Left renal pelvis (tissue), 4 donors: ENCODE measurements at regions not wholly inside any gene's neighbourhood (a gene's known extent, or its start where the extent isn't known, plus 50 kb on each side); places are given as distances from the start of the nearest gene placed in this dataset.

Source experiments
- DNase-seq, 4 donors: peaks; one replicate each; pipeline ENCODE4 v3.0.0-alpha.2; 2013; ENCODE audit warnings: low read depth in 4 of 4, low spot score in 3 of 4

DNA sequence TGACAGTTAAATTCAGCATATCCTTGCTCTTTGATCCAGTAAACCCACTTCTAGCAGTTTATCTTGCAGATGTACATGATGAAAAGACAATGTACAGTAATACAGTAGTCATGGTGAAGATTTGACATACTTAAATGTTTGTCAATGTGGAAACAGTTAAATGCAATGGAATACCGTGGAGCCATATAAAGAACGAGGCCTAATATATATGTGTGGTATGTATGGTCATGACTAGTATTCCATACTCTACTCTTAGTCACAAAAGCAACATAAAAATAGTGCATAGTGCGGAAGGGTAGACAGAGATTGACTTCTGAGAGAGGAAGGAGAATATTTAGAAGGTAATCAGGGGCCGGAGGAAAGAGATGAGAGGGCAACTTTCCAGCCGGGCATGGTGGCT lies 70.7 kb upstream of the ARMC2 start:
- no peak for DNase-seq

DNA sequence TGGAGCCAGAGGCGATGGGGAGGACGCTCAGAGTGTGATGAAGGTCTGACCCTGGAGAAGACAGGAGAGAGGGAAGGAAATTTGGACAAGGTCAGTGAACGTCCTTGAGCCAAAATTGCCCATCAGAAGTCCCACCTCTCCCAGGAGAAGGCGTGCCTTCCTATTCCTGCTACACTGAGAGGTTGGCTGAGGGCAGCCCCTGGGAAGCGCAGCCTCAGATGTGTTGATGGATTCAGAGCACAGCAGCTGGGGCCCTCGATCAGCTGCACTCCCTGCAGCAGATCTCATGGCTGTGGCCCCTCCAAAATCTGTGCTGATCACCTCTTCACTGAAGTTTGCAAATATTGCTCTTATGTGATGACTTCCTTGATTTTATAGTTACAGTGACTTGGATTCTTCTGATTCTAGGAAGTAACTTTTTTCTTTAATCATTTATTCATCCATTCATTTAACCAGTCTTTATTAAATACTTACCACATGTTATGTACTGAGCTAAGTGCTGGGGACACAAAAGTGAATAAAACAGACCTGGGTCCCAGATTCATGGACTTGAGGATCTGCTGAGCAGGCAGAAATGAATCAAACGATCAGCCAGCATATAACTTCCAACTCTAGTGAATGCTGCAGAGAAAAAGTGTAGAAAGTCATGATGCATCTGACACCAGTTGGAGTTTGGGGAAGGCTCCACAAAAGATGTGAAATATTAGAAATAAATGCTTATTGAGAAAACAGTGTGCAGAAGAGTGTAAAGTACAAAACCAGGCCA lies 69.6 kb upstream of the ARMC2 start:
- DNase-seq = no peak

DNA sequence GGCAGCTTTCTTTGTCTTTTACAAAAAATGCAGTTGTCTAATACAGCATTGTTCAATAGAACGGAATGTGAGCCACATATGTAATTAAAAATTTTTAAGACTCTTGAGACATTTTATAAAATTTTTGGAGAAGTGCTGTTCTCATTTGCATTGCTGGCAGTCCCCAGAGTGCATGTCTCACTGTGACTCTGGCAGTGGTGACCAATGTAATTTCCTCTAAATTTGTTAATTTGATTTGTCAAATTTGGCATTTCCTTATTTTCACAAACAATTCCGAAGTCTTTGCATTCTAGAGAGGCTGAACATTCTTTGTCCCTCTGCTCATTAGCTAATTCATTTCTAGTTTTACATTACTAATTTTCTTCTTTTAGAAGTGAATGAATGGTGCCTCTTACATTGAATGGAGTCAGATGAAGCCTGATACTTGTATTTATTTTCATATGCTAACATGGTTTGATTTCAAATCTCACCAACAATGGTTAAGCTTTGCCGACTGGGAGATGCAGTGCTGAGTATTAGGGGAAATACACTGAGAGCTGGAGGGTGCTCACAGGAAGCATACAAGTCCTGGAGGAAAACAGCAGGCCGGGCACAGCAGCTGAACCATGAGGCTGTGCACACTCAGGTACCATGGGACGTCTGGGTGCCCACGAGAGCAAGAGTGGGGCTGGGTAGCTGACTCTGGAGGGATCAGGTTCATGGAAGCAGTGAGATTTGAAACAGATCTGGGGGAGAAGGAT lies 68.5 kb upstream of the ARMC2 start:
- DNase-seq = no peak

DNA sequence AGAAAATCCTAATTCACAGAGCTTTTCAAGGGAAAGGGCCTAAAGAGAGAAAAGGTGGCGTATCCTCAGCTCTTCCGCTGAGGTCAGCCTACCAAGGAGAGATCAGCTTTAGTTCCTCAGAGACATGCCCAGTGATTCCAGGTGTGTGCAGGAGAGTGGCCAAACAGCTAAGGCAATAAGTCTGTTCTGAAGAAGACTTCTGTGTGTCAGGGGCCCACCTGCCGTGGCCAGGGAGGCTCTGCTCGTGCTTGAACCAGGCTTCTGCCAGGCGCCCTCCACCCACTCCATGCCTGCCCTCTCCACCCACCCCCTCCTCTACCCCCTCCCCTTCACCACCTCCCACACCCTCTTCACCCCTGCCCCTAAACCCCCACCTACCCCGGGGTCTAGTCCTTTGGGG lies 67.4 kb upstream of the ARMC2 start:
- no peak for DNase-seq

DNA sequence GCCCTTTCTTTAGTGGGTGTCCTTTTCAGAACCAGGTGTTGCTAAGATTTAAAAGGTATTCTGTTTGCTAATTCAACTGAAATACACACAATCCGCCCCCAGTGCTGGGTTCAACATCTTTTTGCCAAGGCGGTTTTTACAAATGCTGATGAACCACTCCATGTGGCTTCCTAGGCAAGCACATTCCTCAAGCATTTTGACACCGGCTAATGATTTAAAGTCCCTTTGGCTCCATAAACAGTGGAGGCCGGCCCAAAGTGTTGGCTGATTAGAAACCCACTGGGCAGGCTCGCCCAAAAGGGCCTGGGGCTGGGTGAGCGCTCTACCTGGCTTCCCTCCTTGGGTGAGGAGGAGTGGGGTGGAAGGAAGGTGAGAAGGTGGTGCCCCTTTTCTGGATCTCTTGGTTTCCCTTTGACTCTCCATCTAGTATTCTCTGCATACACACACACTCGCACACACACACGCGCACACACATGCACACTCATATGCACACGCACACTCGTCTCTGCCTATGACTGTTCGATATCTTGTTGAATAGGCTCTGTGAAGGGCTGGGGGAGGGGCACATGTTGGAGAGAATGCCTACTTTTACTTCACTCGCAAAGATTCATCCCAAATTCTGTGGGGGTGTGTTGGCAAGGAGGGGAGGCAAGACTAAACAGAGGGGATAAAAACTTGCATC lies 66.7 kb upstream of the ARMC2 start:
- no peak for DNase-seq

DNA sequence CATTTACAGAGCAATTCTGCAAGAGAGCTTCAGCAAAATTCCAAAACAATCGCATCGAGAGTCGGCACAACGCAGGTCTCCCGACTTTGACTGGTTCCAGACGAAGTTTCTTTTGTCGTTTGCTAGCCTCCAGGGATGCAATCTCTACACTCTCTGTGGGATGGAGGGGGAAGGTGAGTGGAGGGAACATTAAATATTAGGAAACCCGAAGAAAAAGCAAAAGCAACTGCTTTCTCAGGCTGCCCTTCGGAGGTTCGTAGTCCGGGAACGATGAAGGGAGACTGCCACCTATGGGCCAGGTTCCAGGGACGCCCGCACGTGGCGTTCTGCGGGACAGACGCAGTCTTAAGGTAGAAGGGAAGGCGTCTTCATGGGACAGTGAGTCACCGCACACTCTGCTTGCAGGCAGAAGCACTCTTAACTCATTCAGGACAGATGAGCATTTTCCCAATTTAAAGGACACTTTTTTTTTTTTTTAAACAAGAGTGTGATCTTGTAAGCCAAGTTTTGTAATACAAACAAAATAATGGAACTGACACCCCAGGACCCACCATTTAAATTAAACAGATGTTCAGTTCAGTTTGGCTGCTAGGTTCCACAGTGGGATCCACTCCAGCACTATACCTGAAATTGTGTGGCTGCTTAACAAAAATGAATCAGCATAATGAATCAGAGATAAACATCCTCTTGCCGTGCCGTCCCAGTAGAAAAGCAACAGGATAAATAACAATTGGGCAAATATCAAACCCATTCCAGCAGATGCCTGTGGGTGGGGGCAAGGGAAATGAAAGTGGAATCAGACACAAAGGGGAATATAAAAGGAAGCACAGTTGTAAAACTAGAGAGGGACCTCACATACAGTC lies 65.8 kb upstream of the ARMC2 start:
- peak in 3 of 4 donors; percentile 57 to 63 (median 60) for DNase-seq

DNA sequence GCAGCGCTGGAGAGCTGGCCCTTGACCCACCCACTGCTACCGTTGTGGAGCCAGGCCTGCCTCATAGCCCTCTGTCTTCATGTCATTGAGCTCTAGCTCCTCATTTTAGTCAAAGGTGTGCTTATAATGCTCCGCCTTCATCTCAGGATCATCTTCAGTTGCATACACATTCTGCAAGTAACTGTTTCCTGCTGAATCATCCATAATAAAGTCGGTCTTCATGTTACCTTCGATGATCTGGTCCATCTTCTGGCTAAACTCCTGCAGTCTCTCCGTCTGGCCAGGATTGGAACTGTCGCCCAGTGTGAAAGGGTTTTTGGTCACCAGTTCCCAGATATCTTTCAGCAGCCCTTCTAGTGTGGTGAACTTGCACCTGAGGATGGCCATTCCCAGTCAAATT lies 62.6 kb upstream of the ARMC2 start:
- no peak for DNase-seq

DNA sequence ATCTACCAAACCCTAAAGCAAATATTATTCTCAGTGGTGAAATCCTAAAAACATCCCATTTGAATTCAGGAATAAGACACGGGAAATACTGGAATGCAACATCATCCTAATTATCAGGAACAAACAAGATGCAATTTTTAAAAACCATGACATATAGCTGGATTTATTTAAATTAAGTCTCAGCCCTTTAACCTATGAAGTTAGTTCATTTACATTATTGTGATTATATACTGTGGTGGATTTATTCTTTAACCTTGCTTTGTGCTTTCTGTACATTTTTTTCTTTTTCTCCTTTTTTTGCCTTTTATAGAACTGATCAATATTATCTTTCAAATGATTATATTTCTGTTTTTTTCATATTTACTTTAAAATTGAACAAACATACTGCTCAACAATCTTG lies 59.8 kb upstream of the ARMC2 start:
- no peak for DNase-seq

DNA sequence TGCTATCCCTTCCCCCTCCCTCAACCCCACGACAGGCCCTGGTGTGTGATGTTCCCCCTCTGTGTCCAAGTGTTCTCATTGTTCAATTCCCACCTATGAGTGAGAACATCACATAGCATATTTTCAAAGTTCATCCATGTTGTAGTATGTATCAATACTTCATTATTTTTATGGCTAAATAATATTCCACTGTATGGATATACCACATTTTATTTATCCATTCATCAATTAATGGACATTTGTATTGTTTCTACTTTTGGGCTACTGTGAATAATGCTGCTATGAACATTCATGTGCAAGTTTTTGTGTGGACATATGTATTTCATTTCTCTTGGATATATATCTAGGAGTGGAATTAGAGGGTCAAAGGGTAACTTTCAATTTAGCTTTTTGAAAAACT lies 58.7 kb upstream of the ARMC2 start:
- DNase-seq = no peak

DNA sequence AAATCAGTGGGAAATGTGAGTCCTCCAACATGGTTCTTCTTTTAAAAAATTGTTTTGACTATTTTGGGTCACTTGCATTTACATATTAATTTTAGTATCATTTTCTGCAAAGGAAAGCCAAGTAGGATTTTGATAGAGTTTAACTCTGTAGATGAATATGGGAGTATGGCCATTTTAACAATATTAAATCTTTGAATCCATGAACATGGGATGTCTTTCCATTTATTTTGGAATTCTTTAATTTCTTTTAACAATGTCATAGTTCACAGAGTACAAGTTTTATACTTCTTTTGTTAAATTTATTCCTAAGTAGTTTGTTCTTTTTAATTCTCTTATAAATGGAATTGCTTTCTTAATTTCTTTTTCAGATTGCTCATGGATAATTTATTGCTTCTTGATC lies 56.5 kb upstream of the ARMC2 start:
- no peak for DNase-seq

DNA sequence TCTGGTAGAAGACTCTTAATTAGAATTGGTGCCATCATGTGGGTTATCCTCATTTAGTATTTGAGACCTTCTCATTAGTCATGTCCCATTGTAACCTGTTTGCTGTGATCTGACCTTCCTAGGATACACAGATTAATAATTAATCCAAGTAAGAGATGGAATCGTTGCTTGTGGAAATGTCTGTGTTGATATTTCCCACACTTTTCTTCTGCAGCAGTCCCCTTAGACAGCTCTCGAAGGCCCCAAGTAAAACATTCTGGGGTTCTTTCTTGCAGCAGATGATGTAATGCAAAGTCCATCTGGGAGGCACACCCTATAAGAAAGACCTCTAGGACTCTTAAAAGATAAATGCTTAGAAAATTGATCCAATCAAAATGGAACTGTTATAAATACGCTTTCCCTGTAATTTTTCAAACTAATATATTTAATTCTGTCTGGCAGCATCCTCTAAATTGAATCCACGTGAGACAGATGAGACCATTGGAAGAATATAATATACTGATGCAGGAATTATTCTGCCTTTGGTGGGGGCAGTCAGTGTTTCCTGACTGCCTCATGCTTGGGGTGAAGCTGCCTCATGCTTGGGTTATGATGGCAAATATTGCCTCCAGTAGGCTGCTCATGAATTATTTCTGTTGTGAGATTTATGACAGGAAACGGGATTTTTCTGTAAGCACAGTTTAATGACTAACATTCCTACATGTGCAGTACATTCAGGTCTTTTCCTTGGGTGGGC lies 54.5 kb upstream of the ARMC2 start:
- no peak for DNase-seq

DNA sequence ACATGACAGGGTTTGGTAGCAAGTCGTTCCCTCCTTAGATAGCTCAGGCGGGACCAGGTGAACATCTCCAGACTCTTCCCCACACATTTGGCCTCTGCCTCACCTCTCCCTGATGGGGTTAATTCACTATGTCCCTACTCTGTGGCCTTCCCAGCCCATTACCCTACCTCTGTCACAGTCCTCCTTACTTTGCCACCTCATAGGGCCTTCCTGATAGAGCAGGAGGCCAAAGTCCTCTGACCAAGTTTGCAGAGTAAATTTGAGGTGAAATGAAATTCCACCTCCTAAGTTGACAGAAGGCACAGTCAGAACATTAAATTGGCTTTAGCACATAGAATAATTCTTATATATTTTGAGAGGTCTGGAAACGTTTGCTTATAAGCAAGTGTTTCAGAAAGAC lies 53.1 kb upstream of the ARMC2 start:
- no peak for DNase-seq

DNA sequence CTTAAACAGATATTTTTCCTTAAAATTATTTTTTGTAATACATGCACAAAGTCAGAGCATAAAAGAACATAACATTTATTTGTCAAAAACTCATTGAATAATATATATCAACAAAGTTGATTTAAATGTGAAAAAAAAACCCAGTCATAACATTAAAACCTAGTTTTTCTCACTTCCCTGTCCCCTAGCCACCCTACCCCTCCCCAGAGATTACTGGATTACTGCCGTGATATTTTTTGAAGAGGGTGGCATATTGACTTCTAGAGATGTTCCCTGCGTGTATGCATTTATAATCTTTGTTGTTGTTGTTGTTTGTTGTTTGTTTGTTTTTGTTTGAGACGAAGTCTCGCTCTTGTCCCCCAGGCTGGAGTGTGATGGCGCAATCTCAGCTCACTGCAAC lies 52.4 kb upstream of the ARMC2 start:
- no peak for DNase-seq

DNA sequence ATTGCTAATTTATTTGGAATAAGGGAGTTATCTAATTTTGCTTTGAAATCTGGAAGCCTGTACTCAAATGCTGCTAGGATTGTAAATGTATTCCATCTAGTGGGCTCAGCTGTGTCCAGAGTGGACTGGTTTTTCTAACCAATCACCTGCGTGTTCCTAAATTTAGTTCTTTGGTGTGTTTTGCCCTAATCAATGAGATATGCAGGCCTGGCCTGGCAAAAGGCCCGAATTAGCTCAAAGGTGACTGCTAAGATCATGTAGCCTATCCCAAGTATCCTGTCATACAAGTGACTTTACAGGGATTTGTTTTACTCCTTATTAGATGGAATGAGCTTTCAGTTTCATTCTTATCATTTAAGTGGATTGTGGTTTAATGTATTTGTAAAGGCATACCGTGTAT lies 51.3 kb upstream of the ARMC2 start:
- no peak for DNase-seq

DNA sequence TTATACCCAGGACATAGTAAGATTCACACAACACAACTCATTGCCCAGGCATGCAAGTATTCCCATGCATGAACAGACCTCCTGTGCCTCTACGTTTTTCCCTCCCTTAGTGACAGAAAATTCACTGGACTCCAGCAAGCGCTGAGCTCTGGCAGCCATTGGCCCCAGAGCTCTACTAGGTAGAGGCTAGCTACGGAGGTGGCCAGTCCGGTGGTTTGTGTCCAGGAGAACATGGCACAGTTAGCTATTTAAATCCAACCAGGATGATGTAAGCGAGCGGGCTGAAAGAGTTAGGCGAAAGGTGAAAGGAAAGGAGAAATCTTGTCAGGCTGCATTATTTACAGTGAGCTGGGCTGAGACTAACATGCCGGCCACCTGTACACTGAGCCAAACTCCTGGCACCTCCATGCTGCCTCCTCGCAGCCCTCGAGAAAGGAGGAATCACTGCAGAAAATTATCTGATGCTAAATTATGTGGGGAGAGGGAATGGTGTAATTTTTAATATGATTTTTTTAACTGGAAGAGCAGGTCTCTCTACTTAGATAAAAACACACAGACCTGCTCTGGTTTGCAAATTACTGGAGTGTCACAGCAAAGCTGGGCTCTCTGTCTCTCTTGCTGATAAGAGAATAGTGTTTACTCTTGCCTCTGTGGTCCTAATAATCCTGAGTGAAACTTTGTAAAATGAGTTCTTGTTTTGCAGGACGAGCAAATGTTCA lies 50.1 kb upstream of the ARMC2 start:
- no peak for DNase-seq
